CD4-positive, alpha-beta T cell treated with Interleukin-15 for 4 hours (primary cell): ENCODE measurements at regions not wholly inside any gene's neighbourhood (a gene's known extent, or its start where the extent isn't known, plus 50 kb on each side); places are given as distances from the start of the nearest gene placed in this dataset.

Experiments used
- DNase-seq: peaks from one replicate; pipeline ENCODE4 v3.0.0-alpha.2; 2020; ENCODE audit warnings: low spot score

DNA sequence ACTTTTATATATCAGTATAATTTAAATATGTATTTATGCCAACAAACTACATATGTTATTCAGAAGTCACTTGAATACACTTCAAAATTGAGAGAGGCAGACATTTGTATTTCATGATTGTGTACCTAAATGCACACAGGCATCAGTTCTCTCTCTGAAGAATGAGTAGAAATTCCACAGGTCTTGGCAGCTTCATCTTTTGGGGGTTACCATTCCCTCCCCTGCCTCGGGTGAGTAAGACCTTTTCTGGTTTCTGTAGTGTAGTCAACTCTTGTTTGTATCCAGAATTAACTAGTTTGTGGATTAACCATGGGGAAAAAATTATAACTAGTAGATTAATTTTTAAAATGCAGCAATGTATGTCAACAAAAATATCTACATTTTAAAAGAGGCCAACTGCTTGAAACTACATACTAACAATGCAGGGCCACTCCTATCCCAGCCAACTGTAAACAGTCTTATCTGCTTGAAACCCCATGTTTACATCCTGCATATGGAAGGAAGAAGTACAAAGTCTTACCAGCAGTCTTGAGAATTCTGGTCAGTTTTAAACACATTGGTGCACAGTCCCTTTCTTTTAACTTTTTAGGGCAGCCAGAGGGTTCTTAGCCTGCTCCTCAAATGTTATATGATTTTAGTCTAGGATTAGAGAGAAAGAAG lies 339.6 kb upstream of the KIF2A start:
- DNase-seq = no peak

DNA sequence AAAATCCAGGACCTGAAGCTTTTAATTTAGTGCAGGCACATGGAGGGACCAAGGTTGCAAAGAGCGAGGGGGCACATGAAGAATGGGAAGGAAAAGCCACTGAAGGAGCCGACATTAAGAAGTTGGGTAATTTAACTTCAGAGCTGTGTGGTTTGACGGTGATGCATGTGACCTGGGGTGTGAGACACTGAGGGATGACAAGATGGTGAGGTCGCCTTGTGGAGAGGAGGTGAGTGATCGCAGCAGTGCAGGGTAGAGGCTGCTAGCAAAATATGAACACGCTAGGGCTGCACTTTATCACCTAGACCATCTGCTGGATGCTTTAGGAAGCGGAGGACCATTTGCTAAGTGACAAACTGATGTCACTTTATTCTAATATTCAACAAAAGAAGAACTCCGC lies 339.0 kb upstream of the KIF2A start:
- no peak for DNase-seq

DNA sequence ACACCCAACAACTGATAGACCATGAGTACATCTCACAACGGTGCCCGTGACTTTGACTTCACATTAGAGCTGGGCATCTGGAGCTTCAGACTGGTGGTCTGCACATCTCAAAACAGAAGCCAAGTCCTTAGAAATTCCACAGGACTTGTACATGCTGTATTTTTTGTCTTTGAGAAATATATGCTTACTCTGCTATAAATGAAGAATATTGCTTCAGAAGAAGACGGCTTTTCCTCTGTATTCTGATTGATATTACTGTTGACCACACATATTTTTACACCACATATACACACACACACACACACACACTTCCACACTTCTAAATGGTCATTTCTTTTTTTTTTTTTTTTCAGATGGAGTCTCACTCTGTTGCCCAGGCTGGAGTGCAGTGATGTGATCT lies 338.3 kb upstream of the KIF2A start:
- no peak for DNase-seq

DNA sequence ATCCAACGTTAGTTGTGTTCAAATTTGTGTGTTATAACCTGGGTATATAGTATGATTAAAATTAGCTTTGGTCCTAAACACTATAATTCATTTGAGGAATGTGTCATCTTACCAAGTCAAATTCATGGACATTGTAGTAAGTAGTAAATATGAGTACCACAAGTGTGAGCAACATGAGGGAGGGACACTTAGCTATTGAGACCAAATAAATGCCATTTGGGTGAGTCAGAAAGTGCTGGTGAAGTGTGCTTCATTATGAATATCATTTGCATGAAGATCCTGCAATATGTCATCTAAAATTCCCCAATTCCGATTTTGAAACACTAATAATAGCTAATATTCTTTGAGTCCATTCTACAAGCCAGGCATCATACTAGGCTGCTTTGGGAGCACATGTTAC lies 336.7 kb upstream of the KIF2A start:
- no peak for DNase-seq

DNA sequence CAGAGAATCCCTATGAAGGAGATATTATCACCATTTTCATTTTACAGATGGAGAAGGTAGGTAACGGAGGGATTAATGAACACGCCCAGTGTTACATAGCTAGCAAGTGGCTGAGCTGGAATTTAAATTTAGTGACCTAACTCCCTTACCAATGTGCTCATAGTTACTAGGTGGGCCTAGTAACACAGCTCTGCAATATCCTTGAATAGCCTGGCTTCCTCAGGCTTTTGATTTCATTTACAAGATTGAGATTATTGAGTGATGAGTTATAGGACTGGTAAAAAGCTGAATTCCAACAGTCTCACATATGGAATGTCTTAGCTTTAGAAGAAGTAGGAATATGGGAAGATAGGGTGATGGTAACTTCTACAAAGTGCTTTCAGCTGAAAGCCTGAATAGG lies 336.3 kb upstream of the KIF2A start:
- DNase-seq = no peak

DNA sequence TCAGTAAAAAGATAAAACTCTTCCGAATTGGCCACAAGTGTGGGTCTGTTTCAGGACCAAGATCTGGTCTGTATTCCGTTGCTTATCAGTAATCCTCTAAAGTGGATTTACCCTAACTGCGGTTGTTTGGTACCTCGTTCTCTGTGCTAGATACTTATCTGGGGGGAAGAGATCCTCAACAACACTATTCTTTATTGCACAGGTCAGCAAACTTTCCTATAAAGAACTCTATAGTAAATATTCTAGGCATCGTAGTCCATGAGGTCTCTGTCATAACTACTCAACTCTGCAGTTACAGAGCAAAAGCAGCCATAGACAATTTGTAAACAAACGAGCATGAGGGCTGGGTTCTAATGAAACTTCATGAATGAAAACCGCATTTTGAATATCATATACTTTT lies 335.8 kb upstream of the KIF2A start:
- no peak for DNase-seq

DNA sequence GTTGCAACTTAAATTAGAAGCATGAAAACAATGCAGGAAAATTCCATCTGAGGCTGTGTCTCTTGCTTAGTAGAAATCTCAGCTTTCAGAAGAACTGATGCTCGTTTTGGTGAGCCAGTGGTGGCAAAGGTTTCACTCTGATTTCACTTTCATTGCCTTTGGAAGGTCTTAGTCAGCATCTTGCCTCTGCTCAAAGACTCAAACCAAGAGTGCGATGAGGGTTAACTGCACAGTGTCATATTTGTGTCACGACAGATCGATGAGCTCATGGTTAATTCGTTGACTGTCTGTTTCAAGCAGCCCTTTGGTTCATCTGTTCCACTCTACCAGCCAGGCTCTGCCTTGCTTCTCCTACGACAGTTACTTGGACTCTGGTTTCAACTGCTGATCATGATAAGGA lies 331.3 kb upstream of the KIF2A start:
- no peak for DNase-seq

DNA sequence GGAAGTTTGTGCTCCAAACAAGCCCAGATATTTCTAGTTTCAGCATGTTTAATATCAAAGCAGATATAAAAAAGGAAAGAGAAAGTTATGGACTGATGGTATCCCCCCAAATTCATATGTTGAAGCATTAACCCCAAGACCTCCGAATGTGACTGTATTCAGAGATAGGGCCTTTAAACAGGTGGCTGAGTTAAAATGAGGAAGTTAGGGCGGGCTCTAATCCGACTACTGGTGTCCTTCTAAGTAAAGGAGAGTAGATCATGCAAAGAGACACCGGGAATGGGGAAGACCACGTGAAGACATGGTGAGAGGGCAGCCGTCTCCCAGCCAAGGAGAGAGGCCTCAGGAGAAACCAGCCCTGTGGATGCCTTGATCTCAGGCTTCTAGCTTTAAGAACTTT lies 324.1 kb upstream of the KIF2A start:
- no peak for DNase-seq

DNA sequence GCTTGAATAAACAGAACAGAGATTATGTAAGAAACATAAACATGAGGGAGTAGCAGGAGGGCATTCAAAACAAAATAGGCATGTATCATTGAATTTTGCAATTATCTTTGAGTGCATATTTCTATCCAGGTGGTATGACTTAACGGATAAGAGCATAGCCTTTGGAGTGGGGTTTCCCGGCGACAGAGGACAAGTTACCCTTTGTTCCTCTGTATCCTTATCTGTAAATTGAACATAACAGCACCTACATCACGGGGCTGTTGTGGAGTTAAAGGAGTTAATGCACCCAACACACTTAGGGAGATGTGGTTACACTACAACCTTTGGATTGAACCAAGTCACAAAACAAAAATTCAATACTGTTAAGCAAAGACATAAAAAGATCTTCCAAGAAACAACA lies 314.6 kb upstream of the KIF2A start:
- DNase-seq = no peak

DNA sequence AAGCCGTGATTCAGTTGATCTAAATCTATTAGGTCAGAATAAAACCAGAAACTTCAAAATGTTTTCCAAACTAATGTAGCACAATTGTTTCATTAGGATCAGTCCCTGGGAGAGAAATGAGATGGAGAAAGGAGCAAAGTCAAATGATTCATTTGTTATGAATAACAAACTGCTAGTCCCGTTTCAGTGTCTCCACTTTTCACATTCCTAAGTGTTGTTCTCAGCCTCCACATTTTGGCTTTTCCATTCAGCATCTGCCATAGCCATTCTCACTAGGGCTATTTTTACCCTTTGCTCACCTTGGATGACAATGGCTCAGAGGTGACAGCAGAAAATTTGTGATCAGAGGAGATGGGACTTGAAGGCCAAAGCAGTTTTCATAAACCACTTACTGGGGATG lies 314.1 kb upstream of the KIF2A start:
- DNase-seq = no peak

DNA sequence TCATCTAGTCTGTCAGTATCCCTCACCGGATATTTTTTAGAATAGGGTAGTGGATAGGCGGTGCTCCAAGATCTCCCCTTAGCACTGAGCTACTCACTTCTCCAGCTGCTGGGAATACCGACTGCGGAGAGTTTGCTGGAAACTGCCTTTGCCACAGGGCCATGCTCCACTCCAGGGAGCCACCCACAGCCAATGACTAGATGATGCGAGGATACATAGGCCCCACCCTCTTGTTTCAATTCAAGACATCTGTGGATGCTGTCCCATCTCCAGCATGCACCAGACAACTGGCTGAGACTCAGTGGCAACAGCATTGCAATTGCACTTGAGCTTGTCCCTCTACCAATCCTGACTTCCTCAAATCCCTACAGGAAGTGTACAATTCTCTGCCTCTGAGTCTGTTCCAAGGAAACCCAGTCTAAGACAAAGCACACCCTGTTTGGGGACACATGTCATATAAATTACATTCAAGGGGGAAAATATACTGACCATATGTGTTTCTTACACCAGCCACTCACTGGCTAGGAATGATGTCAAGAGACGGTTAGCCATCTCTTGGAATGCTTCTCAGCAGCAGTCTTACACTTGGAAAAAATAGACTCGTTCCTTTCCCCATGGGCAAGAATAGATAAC lies 312.6 kb upstream of the KIF2A start:
- DNase-seq = no peak

DNA sequence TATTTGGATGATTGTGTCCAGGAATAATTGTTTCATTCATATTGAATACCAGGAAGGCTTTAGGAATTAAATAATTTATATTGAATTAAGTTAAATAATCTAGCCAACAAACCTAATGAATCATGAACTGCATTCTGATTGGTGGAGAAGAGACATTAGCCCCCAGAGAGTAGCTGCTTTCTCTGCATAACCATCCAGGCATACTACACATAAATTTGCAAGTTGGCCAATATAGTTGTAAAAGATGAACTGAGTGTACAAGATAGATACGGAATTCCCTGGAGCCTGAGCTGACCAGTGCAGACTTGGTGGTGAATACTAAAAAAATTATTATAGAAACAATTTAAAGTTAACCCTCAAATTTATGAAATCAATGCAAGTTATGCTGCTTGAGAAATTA lies 311.8 kb upstream of the KIF2A start:
- no peak for DNase-seq

DNA sequence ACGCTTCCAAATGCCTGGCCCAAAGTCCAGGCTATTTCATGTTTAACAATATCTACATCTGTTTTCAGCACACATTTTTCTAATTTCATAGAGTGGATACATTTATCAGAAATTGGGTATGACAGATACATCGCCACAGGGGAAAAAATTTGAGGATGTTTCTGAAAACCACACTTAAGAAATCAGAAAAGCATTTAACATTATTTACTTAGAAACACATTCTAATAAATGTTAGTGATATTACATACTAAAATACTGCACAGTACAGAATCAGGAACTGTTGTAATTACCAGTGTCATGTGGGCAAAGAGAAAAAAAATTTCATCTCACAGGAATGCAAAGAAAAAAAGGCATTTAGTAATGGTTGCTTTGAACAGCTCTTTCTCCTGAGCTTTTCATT lies 310.5 kb upstream of the KIF2A start:
- DNase-seq = no peak

DNA sequence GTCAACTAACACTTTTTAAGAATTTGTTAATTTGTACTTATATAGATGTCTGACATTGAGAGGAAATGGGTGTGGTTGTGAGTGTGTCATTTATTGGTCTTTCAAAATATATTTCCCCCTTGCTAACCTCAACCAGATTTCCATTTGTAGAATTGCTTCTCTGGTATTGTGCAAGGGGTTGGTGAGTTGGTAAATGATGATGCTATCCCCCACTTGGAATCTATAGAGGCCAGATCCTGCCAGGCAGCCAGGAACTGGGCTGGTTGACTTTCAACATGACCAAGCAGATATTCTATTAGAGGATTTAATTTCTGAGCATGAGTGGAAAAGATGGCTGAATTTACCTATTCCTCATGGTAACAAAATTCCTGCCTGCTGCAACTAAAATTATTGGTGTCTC lies 306.6 kb upstream of the KIF2A start:
- no peak for DNase-seq

DNA sequence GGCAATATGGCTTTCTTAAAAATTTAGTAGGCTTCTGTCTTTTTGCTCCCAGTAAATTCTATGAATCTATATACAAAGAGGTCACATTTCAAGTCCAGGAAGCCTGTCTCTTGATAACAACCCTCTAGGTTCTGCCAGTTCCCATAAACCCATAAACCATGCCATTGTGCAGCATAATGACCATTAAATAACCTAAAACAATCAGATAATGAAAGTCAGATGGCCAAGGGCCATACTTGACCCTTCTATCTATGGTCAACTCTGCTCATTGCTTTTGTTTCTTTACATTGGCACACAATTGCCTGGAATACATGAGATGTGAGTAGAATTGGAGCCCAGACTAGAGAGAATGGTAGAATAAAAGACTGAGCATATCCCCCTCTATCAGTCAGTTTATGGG lies 305.4 kb upstream of the KIF2A start:
- DNase-seq = no peak

DNA sequence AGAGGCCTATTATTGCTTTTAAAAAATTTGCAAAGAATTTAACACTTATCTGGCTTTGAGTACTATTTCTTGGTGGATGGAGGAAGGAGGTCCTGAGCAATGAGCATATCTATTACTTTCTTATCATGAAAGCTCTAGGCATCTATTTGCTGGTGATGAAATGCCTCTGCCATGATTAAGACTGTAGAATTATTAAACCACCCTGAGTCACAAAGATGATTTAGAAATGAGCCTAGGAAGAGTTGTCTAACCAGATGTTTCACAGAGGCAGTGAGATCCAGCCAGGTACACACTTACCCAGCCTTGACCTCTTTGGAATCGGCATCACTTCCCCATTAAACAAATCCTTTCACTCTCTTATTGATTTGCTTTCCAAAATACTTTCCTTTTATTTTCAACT lies 304.4 kb upstream of the KIF2A start:
- DNase-seq = no peak

DNA sequence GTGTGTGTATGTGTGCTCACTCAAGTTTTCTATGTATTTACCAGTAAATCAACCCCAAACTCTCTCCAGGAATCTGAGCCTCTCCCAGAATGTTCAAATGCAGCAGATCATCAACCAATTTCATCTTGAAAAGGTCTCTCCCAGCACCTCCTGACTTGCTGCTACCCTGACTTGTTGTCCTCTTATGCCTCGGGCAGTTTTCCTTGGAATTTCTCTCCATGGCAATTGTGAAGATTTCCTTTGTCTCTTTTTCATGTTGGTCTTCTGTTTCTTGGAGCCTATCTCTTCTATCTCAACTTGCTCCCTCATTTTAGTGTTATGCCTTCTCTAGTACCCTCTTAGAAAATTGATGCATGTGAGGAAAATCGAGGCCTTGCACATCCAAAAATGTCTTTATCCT lies 303.6 kb upstream of the KIF2A start:
- DNase-seq = no peak

DNA sequence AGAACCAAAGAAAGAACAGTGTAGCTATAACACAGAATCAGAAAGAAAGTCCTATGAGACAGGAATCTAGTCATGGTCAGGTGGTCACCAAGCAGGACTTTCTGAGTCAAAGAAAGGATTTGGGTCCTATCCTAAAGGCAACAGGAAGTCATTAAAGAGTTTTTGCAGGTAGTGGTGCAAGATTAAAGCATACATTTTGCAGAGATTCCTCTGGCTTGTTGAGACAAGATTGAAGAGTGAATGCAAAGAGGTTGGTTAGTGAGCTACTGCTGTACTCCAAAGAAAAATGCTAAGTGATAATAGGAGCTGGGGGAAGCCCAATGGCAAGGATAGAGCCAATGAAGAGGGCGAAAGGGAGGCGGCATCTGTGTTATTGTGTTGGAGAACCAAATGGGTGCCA lies 300.5 kb upstream of the KIF2A start:
- no peak for DNase-seq

DNA sequence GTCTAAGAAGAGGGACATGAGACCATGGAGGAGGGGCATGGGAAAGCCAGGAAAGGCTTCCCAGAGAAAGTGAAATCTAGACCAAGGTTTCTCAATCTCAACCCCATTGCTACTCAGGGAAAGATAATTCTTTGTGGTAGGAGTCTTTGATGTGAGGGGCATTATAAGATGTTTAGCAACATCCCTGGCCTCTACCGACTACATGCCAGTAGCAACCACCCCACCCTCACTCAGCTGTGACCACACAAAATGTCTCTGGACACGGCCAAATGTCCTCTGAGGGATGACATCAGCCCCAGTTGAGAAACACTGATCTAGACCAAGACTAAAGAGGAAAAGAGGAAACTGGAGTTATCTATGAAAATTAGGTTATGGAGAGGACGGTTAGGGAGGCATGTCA lies 298.5 kb upstream of the KIF2A start:
- DNase-seq = no peak

DNA sequence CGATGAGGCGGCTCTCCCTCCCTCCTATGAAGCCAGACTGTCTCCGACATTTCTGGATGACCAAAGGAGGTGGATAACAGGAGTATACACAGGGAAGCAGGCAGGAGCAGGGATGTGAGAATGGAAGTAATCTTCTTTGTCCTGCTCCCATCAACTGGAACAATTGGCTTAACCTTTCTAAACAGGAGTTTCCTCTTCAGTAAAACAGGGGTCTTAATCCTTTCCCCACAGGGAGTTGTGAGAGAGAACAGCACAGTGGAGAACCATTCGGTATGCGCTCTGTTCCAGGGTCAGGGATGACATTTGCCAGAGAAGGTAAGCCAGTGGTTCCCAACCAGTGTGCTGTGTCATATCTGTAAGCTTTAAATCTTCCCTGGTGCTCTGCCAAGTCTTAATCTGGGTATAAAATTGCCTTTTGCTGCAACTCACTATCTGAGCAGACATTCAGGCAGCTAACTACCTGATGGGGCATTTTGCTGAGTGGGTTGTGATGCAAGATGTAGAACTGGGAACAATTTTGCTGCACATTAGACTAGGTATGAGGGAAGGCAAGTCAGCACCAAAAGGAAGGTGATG lies 294.8 kb upstream of the KIF2A start:
- DNase-seq = no peak

DNA sequence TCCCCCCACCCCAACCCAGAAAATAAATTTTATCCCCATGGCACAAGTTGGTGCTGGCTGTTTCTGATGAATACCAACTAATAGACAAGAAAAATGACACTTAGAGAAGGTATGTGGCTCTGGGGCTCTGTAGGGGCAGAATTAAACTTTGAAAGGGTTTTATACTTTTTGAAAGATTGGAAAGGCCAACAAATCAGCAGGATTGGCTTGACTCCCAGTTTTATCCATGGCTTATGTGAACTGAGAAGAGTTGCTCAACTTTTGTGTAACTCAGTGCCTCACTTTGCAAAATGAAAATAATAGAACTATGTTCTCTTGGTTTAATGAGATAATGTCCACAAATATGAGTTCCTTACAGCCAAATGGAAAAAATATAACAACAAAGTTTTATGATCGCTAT lies 288.9 kb upstream of the KIF2A start:
- no peak for DNase-seq

DNA sequence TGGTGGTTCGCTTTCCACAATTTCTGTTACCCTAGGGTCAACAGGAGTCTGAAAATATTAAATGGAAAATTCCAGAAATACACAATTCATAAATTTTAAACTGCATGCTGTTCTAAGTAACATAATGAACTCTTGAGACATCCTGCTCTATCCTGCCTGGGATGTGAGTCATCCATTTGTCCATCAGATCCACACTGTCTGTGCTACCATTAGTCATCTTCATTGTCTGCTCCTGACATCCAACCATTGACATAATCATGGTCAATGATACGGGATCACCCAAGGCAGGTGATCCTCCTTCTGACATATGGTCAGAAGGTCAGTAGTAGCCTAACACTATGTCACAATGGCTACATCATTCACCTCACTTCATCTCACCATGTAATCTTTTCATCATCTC lies 276.7 kb upstream of the KIF2A start:
- no peak for DNase-seq

DNA sequence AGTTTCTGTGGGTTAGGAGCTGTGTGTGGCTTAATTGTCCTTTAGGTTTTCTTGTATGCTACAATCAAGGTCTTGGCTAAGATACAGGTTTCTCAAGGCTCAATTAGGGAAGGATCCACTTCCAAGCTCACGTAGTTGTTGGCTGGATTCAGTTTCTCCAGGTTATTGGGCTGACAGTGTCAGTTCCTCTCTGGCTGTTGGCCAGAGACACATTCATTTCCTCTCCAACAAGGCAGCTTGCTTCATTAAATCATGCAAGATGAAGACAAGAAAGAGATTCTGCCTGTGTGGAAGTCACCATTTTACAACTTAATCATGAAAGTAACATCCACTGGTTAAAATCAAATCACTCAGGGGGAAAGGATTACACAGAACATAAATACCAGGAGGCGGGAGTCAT lies 275.7 kb upstream of the KIF2A start:
- DNase-seq = no peak

DNA sequence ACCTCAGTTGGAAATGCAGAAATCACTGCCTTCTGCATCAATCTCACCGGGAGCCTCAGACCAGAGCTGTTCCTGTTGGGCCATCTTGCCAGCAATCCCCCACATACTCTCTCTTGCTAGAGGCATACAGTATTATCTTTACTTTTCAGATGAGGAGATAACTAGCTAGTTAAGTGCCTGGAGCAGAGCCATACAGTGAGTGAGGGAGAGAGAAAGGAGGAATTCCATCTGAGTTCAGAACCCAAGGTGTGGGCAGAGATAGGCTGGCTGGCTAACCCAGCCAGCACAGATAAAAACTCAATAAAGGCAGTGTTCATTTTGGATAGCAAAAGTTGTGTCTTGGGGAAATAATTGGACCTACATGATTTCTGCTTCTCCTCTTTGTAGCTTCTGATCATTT lies 268.0 kb upstream of the KIF2A start:
- no peak for DNase-seq
